Gastroesophageal sphincter (tissue), 3 donors: ENCODE measurements at regions not wholly inside any gene's neighbourhood (a gene's known extent, or its start where the extent isn't known, plus 50 kb on each side); places are given as distances from the start of the nearest gene placed in this dataset.

Experiments
- CTCF ChIP-seq, 4 experiments: fragments of 200-600 bp in 2 of 4; fragments of 450-650 bp in 2 of 4; sonication (generic) in 1 of 4; IDR thresholded peaks; one replicate each; pipeline ENCODE4 v1.5.1; 2017 to 2019; ENCODE audit warnings: antibody characterized with exemption in 4 of 4, mild to moderate bottlenecking in 2 of 4, moderate library complexity in 2 of 4
- EP300 ChIP-seq: sonication (generic); formaldehyde crosslinking; IDR thresholded peaks from one replicate; pipeline ENCODE4 v1.6.1; 2017; ENCODE audit warnings: antibody characterized with exemption, mild to moderate bottlenecking
- POLR2A ChIP-seq, 2 donors: fragments of 450-650 bp; IDR thresholded peaks; one replicate each; pipeline ENCODE4 v1.6.1; 2017; ENCODE audit warnings: antibody characterized with exemption in 2 of 2, mild to moderate bottlenecking in 2 of 2, moderate library complexity in 1 of 2
- POLR2AphosphoS5 ChIP-seq: sonication (generic); formaldehyde crosslinking; IDR thresholded peaks from one replicate; pipeline ENCODE4 v1.6.1; 2017; ENCODE audit warnings: antibody characterized with exemption

GRCh38 chr2:217168496-217168895 is 308.6 kb upstream of the TNP1 start:
- TF ChIP-seq CTCF (IDR thresholded peaks at IDR 0.05) (no peak), POLR2A (IDR thresholded peaks at IDR 0.05) (no peak), EP300 (no peak), POLR2AphosphoS5 (no peak)
